ENCODE measurements at regions not wholly inside any gene's neighbourhood (a gene's known extent, or its start where the extent isn't known, plus 50 kb on each side); places are given as distances from the start of the nearest gene placed in this dataset.

DNA sequence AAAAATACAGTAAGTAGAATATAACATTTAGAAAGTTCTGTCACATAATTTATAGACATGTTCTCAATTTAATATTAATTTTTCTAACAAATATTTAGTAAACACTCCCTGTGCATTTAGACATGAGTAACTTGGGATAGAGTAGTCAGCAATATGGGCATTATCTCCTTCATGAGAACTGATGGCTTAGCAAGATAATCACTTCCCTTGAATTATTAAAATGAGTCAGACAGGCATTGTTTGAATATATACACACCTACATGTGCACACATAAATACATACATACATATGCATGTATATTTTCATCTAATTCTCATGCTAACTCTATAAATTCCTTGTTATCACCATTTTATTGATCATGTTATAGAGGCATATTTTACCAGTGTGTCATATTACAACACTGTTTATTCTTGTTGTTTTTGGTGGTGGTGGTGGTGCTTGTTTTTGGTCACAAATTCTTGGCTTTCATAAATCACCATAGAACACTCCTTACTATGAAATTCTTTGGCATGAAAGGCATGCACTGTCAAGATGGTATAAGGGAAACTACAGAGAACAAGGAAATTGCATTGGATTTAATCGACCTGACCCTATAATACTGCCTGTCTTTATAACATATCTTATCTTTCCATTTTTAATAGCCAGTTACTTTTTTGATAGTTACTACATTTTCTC lies 434.5 kb upstream of the MANEA start:
- TF ChIP-seq, protein P1, sequence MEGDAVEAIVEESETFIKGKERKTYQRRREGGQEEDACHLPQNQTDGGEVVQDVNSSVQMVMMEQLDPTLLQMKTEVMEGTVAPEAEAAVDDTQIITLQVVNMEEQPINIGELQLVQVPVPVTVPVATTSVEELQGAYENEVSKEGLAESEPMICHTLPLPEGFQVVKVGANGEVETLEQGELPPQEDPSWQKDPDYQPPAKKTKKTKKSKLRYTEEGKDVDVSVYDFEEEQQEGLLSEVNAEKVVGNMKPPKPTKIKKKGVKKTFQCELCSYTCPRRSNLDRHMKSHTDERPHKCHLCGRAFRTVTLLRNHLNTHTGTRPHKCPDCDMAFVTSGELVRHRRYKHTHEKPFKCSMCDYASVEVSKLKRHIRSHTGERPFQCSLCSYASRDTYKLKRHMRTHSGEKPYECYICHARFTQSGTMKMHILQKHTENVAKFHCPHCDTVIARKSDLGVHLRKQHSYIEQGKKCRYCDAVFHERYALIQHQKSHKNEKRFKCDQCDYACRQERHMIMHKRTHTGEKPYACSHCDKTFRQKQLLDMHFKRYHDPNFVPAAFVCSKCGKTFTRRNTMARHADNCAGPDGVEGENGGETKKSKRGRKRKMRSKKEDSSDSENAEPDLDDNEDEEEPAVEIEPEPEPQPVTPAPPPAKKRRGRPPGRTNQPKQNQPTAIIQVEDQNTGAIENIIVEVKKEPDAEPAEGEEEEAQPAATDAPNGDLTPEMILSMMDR (IDR thresholded peaks at IDR 0.05) = no peak
- no peak for TF ChIP-seq EZH2 (IDR thresholded peaks at IDR 0.05)

Data from neural progenitor cell (in vitro differentiated cells).